ENCODE measurements at regions not wholly inside any gene's neighbourhood (a gene's known extent, or its start where the extent isn't known, plus 50 kb on each side); places are given as distances from the start of the nearest gene placed in this dataset.

DNA sequence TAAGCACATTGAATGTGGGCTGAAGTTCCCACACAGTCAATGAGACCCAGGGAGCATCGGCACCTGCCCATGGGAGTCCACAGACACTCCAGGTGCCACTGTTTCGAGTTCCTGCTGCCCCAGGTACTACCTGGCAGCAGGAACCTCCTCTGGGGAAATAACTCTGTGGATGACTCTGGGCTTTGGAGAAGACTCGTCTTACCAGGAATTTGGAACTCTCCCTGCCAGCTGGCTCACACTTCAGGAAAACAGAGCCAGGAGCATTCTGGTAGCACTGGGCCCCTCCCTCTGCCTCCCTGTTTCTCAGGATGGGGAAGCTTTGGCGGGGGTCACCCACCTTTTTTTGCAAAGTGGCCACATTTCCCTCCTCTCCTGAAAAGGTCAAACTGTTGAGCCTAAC lies 69.5 kb upstream of the MC3R start:
- no peak overlapping the region for H2BK120ac ChIP-seq (ENCODE audit: low read depth, low read length)
- H3K14ac ChIP-seq (ENCODE audit: low read length): no peak overlapping the region
- no peak overlapping the region for H2BK5ac ChIP-seq (ENCODE audit: low read length)
- no peak overlapping the region for H2AFZ ChIP-seq (ENCODE audit: low read length)
- no peak overlapping the region for H3K9ac ChIP-seq (ENCODE audit: low read depth, low read length, poor library complexity)
- no peak for DNase-seq (ENCODE audit: low spot score)
- H2BK12ac ChIP-seq (ENCODE audit: low read length): no peak overlapping the region
- no peak overlapping the region for H3K4ac ChIP-seq (ENCODE audit: low read length)
- no peak overlapping the region for H3K18ac ChIP-seq (ENCODE audit: low read length)
- H3K4me3 ChIP-seq (ENCODE audit: low read length in 2 of 2): no peak overlapping the region
- no peaks in the 10 kb centered on the region for H3K79me1 ChIP-seq (ENCODE audit: low read depth, low read length)
- H3K27ac ChIP-seq (replicated peaks; ENCODE audit: low read length): no peak overlapping the region
- H2BK15ac ChIP-seq (ENCODE audit: low read length): no peak overlapping the region
- no peak overlapping the region for H2AK5ac ChIP-seq (ENCODE audit: low read depth, low read length)
- no peaks in the 10 kb centered on the region for H3K9me3 ChIP-seq (replicated peaks in 1 of 2; ENCODE audit: control insufficient read depth in 2 of 2, insufficient read depth in 1 of 2, low read depth in 1 of 2, low read length in 2 of 2)
- H3K4me1 ChIP-seq (ENCODE audit: control insufficient read depth in 2 of 2, insufficient read depth in 1 of 2, low read depth in 1 of 2, low read length in 2 of 2): no peaks in the 10 kb centered on the region
- H4K8ac ChIP-seq (ENCODE audit: low read depth, low read length): no peak overlapping the region
- H3K27me3 ChIP-seq (ENCODE audit: control insufficient read depth in 3 of 3, insufficient read depth in 3 of 3, low read depth in 1 of 3, low read length in 3 of 3): no peaks in the 10 kb centered on the region
- H3K36me3 ChIP-seq (replicated peaks in 1 of 2; ENCODE audit: control insufficient read depth in 2 of 2, insufficient read depth in 2 of 2, low read length in 2 of 2): no peaks in the 10 kb centered on the region
- H3K4me2 ChIP-seq (ENCODE audit: insufficient read depth, low read length, poor library complexity, severe bottlenecking): no peak overlapping the region
- no peak overlapping the region for H3K23ac ChIP-seq (ENCODE audit: low read depth, low read length, poor library complexity)
- H4K91ac ChIP-seq (ENCODE audit: low read depth, low read length, poor library complexity): no peak overlapping the region
- no CpG with 5 or more reads among the region's 4 CpGs for WGBS, 2 donors (ENCODE audit: extremely low coverage in 2 of 2, insufficient read length in 2 of 2, insufficient replicate concordance in 1 of 2)

DNA sequence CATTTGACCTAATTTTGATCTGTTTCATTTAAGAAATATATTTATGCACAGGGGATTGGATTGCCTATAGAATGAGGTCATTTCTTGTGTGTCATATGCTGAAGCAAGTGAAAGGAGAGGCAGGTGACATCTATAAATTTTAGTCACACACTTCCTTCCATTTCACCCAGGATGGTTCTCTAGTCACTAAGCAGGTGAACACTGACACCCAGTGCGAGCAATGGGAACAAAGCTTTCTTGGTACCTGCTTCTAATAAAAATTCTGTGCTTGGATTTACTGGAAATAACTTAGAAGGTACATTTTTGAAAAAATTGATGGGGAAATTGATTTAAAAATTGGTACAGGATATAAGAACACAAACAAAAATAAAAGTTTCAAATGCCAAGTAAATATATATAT lies 66.9 kb upstream of the MC3R start:
- Histone ChIP-seq H3K9ac (ENCODE audit: low read depth, low read length, poor library complexity) (no peak overlapping the region), H3K18ac (ENCODE audit: low read length) (no peak overlapping the region), H2BK5ac (ENCODE audit: low read length) (no peak overlapping the region), H2AFZ (ENCODE audit: low read length) (no peak overlapping the region), H3K4me2 (ENCODE audit: insufficient read depth, low read length, poor library complexity, severe bottlenecking) (no peak overlapping the region), H3K4me1 (ENCODE audit: control insufficient read depth in 2 of 2, insufficient read depth in 1 of 2, low read depth in 1 of 2, low read length in 2 of 2) (no peaks in the 10 kb centered on the region), H3K4ac (ENCODE audit: low read length) (no peak overlapping the region), H3K4me3 (ENCODE audit: low read length in 2 of 2) (no peak overlapping the region), H2AK5ac (ENCODE audit: low read depth, low read length) (no peak overlapping the region), H2BK12ac (ENCODE audit: low read length) (no peak overlapping the region), H2BK120ac (ENCODE audit: low read depth, low read length) (no peak overlapping the region), H2BK15ac (ENCODE audit: low read length) (no peak overlapping the region), H4K8ac (ENCODE audit: low read depth, low read length) (no peak overlapping the region), H3K9me3 (replicated peaks in 1 of 2; ENCODE audit: control insufficient read depth in 2 of 2, insufficient read depth in 1 of 2, low read depth in 1 of 2, low read length in 2 of 2) (no peaks in the 10 kb centered on the region), H4K91ac (ENCODE audit: low read depth, low read length, poor library complexity) (no peak overlapping the region), H3K79me1 (ENCODE audit: low read depth, low read length) (no peaks in the 10 kb centered on the region), H3K14ac (ENCODE audit: low read length) (no peak overlapping the region), H3K23ac (ENCODE audit: low read depth, low read length, poor library complexity) (no peak overlapping the region), H3K36me3 (replicated peaks in 1 of 2; ENCODE audit: control insufficient read depth in 2 of 2, insufficient read depth in 2 of 2, low read length in 2 of 2) (no peaks in the 10 kb centered on the region), H3K27ac (replicated peaks; ENCODE audit: low read length) (no peak overlapping the region), H3K27me3 (ENCODE audit: control insufficient read depth in 3 of 3, insufficient read depth in 3 of 3, low read depth in 1 of 3, low read length in 3 of 3) (no peaks in the 10 kb centered on the region)
- no peak for DNase-seq (ENCODE audit: low spot score)
- no CpG with 5 or more reads among the region's 1 CpG for WGBS, 2 donors (ENCODE audit: extremely low coverage in 2 of 2, insufficient read length in 2 of 2, insufficient replicate concordance in 1 of 2)

DNA sequence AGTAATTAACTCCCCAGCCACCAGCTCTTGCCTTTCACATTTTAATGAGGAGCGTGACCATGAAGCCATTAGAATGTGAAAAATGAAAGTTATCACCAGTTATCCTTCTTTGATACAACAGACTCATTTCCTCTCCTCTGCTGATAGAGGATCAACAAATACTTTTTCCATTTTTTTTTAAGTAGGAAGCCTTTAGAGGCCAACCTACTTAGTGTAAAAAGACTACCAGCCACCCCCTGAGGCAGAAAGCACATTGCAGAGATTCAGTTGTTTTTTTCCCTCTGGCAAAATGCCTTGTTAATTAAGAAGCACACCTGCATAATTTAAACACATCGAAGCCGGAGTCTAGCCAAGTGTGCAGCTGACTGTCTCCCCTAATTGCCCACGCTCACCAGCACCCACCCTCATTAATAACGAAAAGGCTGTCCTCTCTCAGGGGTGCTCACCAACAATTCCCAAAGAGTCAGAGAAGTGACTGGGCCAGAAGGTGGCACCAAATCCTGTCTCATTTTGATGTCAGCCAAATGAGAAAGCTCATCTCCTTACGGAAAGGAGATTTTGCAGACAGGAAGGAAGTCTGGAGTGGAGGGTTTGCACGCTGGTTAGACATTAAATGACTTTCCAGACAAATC lies 60.9 kb upstream of the MC3R start:
- no peak overlapping the region for H4K8ac ChIP-seq (ENCODE audit: low read depth, low read length)
- no peak overlapping the region for H3K4ac ChIP-seq (ENCODE audit: low read length)
- no peak overlapping the region for H2BK5ac ChIP-seq (ENCODE audit: low read length)
- H2BK12ac ChIP-seq (ENCODE audit: low read length): no peak overlapping the region
- H3K18ac ChIP-seq (ENCODE audit: low read length): no peak overlapping the region
- no peak overlapping the region for H2BK120ac ChIP-seq (ENCODE audit: low read depth, low read length)
- H2AK5ac ChIP-seq (ENCODE audit: low read depth, low read length): no peak overlapping the region
- no peak overlapping the region for H2BK15ac ChIP-seq (ENCODE audit: low read length)
- H3K9ac ChIP-seq (ENCODE audit: low read depth, low read length, poor library complexity): no peak overlapping the region
- no peak overlapping the region for H3K27ac ChIP-seq (replicated peaks; ENCODE audit: low read length)
- peaks cover 0 to 2% of the 10 kb centered on the region in 2 donors for H3K36me3 ChIP-seq (replicated peaks in 1 of 2; ENCODE audit: control insufficient read depth in 2 of 2, insufficient read depth in 2 of 2, low read length in 2 of 2)
- H3K14ac ChIP-seq (ENCODE audit: low read length): no peak overlapping the region
- no peak for DNase-seq (ENCODE audit: low spot score)
- no peak overlapping the region for H4K91ac ChIP-seq (ENCODE audit: low read depth, low read length, poor library complexity)
- no peak overlapping the region for H3K23ac ChIP-seq (ENCODE audit: low read depth, low read length, poor library complexity)
- H3K4me1 ChIP-seq (ENCODE audit: control insufficient read depth in 2 of 2, insufficient read depth in 1 of 2, low read depth in 1 of 2, low read length in 2 of 2): peaks cover 0 to 2% of the 10 kb centered on the region in 2 donors
- H3K79me1 ChIP-seq (ENCODE audit: low read depth, low read length): no peaks in the 10 kb centered on the region
- no CpG with 5 or more reads among the region's 7 CpGs for WGBS, 2 donors (ENCODE audit: extremely low coverage in 2 of 2, insufficient read length in 2 of 2, insufficient replicate concordance in 1 of 2)
- no peak overlapping the region for H3K4me3 ChIP-seq (ENCODE audit: low read length in 2 of 2)
- no peaks in the 10 kb centered on the region for H3K27me3 ChIP-seq (ENCODE audit: control insufficient read depth in 3 of 3, insufficient read depth in 3 of 3, low read depth in 1 of 3, low read length in 3 of 3)
- H3K9me3 ChIP-seq (replicated peaks in 1 of 2; ENCODE audit: control insufficient read depth in 2 of 2, insufficient read depth in 1 of 2, low read depth in 1 of 2, low read length in 2 of 2): peaks cover 0 to 3% of the 10 kb centered on the region in 2 donors
- no peak overlapping the region for H2AFZ ChIP-seq (ENCODE audit: low read length)
- no peak overlapping the region for H3K4me2 ChIP-seq (ENCODE audit: insufficient read depth, low read length, poor library complexity, severe bottlenecking)

DNA sequence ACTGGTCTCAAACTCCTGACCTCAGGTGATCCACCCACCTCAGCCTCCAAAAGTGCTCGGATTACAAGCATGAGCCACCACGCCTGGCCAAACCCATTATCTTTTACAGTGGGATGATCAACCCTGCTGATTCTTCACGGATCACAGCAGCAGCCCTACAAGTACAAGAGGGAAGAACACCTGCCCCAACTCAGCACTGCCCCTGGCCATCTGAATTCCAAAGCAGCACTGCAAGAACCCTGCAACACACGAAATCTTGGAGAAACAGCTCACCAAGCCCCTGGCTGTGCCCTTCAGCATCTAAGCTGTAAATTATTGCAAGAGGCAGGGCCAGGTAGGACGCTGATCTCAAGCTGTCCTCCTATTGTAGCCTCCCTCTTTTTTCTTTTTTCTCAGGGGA lies 54.5 kb upstream of the MC3R start:
- H3K14ac ChIP-seq (ENCODE audit: low read length): no peak overlapping the region
- H3K4ac ChIP-seq (ENCODE audit: low read length): no peak overlapping the region
- H4K91ac ChIP-seq (ENCODE audit: low read depth, low read length, poor library complexity): no peak overlapping the region
- H2BK5ac ChIP-seq (ENCODE audit: low read length): no peak overlapping the region
- H3K23ac ChIP-seq (ENCODE audit: low read depth, low read length, poor library complexity): no peak overlapping the region
- H2AK5ac ChIP-seq (ENCODE audit: low read depth, low read length): no peak overlapping the region
- no peak overlapping the region for H2BK12ac ChIP-seq (ENCODE audit: low read length)
- H3K9ac ChIP-seq (ENCODE audit: low read depth, low read length, poor library complexity): no peak overlapping the region
- H3K4me2 ChIP-seq (ENCODE audit: insufficient read depth, low read length, poor library complexity, severe bottlenecking): no peak overlapping the region
- H3K18ac ChIP-seq (ENCODE audit: low read length): no peak overlapping the region
- no peaks in the 10 kb centered on the region for H3K79me1 ChIP-seq (ENCODE audit: low read depth, low read length)
- no CpG with 5 or more reads among the region's 5 CpGs for WGBS, 2 donors (ENCODE audit: extremely low coverage in 2 of 2, insufficient read length in 2 of 2, insufficient replicate concordance in 1 of 2)
- H2BK15ac ChIP-seq (ENCODE audit: low read length): no peak overlapping the region
- no peaks in the 10 kb centered on the region for H3K4me1 ChIP-seq (ENCODE audit: control insufficient read depth in 2 of 2, insufficient read depth in 1 of 2, low read depth in 1 of 2, low read length in 2 of 2)
- H3K9me3 ChIP-seq (replicated peaks in 1 of 2; ENCODE audit: control insufficient read depth in 2 of 2, insufficient read depth in 1 of 2, low read depth in 1 of 2, low read length in 2 of 2): no peaks in the 10 kb centered on the region
- no peak overlapping the region for H2BK120ac ChIP-seq (ENCODE audit: low read depth, low read length)
- no peak overlapping the region for H3K4me3 ChIP-seq (ENCODE audit: low read length in 2 of 2)
- no peak overlapping the region for H3K27ac ChIP-seq (replicated peaks; ENCODE audit: low read length)
- H4K8ac ChIP-seq (ENCODE audit: low read depth, low read length): no peak overlapping the region
- DNase-seq (ENCODE audit: low spot score): no peak
- H3K36me3 ChIP-seq (replicated peaks in 1 of 2; ENCODE audit: control insufficient read depth in 2 of 2, insufficient read depth in 2 of 2, low read length in 2 of 2): no peaks in the 10 kb centered on the region
- H3K27me3 ChIP-seq (ENCODE audit: control insufficient read depth in 3 of 3, insufficient read depth in 3 of 3, low read depth in 1 of 3, low read length in 3 of 3): no peaks in the 10 kb centered on the region
- H2AFZ ChIP-seq (ENCODE audit: low read length): no peak overlapping the region
